ENCODE measurements at regions not wholly inside any gene's neighbourhood (a gene's known extent, or its start where the extent isn't known, plus 50 kb on each side); places are given as distances from the start of the nearest gene placed in this dataset.
A peak's percentile ranks its signal among the peaks of the same experiment; 100 is the strongest.

DNA sequence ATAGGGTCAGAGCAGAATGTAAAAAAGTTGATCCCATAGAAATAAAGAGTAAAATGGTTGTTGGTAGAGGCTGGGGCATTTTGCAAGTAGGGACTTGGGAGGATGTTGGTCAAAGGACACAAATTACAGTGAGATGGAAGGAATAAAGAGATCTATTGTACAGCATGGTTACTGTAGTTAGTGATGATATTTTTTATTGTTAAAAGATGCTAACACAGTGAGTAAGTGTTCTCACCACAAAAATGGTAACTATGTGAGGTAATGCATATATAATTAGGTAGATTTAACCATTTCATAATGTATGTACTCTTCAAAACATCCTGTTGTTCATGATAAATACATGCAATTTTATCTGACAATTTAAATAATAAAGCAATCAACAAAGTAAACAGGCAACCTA, 280.7 kb upstream of the MAGI2 start:
- H3K4me3 ChIP-seq (replicated peaks in 1 of 2; ENCODE audit: low read depth in 2 of 2, low read length in 2 of 2) = no peak overlapping the region
- TF ChIP-seq, protein P1, sequence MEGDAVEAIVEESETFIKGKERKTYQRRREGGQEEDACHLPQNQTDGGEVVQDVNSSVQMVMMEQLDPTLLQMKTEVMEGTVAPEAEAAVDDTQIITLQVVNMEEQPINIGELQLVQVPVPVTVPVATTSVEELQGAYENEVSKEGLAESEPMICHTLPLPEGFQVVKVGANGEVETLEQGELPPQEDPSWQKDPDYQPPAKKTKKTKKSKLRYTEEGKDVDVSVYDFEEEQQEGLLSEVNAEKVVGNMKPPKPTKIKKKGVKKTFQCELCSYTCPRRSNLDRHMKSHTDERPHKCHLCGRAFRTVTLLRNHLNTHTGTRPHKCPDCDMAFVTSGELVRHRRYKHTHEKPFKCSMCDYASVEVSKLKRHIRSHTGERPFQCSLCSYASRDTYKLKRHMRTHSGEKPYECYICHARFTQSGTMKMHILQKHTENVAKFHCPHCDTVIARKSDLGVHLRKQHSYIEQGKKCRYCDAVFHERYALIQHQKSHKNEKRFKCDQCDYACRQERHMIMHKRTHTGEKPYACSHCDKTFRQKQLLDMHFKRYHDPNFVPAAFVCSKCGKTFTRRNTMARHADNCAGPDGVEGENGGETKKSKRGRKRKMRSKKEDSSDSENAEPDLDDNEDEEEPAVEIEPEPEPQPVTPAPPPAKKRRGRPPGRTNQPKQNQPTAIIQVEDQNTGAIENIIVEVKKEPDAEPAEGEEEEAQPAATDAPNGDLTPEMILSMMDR (IDR thresholded peaks at IDR 0.05; ENCODE audit: low read depth, low read length) = no peak
- peak in 1 of 2 donors; percentile 34 for DNase-seq (ENCODE audit: low read depth in 2 of 2)

DNA sequence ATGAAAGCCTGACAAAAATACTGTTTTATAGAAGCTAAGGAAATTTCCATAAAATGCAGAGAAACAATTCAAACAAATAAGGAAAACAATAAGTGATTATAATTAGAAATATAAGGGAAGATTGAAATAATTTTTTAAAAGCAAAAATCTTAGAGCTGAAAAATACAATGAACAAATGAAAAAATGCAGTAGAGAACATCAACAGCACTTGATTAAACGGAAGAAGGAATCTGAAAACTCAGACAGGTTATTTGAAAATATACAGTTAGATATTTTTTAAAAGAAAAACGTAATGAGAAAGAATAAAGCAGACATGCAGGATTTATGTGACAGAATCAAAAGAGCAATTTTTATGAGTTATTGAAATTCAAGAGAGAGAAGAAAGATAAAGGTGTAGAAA, 279.1 kb upstream of the MAGI2 start:
- DNase-seq (ENCODE audit: low read depth in 2 of 2) = no peak
- H3K4me3 ChIP-seq (replicated peaks in 1 of 2; ENCODE audit: low read depth in 2 of 2, low read length in 2 of 2) = no peak overlapping the region
- TF ChIP-seq, protein P1 (IDR thresholded peaks at IDR 0.05; ENCODE audit: low read depth, low read length) = no peak

DNA sequence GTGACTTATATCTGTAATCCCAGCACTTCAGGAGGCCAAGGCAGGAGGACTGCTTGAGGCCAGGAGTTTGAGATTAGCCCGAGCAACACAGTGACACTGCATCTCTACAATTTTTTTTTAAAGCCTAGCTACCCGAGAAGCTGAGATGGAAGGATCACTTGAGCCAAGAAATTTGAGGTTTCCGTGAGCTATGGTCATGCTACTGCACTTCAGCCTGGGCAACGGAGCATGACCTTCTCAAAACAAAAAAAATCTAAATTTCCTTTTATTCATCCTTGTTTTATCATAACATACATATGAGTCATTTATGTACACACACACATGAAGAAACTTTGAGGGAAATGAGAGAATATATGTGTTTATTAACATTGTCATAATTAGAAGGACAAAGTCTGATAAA, 277.5 kb upstream of the MAGI2 start:
- no peak for DNase-seq (ENCODE audit: low read depth in 2 of 2)
- no peak overlapping the region for H3K4me3 ChIP-seq (replicated peaks in 1 of 2; ENCODE audit: low read depth in 2 of 2, low read length in 2 of 2)
- TF ChIP-seq, protein P1 (IDR thresholded peaks at IDR 0.05; ENCODE audit: low read depth, low read length) = no peak

DNA sequence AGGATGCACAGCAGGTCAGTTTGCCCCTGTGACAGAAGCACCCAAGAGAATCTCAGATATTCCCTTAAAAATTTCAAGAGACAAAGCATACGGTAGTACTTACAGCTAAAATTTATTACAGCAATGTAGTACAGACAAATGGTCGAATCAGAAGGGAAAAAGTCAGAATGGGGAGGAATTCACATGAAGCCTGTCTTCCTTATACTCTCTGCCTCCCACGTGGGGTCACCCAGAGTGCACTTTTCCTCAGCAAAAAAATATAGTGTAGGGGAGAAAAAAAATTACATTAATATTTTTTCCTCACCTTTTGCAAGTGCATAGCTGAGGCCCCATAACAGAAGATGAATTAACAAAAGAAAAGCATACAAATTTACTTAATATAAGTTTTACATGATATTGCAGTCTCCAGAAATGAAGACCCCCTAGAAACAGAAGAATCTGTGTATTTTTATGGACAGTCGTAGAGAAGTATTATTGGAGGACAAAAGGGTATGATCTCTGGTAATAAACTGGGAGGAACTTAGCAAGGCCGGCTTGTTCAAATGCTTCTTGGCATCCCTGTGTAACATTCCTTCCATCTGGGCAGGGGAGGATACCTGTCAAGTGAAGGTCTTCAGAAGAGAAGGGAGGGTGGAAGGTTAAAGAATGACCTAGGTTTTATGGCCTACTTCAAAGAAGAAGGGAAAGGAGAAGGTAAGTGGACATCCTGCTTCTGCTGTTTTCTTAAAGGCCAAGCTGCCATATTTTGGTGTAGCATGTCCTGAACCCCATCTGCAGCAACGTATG, 270.6 kb upstream of the MAGI2 start:
- no peak overlapping the region for H3K4me3 ChIP-seq (replicated peaks in 1 of 2; ENCODE audit: low read depth in 2 of 2, low read length in 2 of 2)
- peak in 1 of 2 donors; percentile 7 for DNase-seq (ENCODE audit: low read depth in 2 of 2)
- TF ChIP-seq, protein P1 (IDR thresholded peaks at IDR 0.05; ENCODE audit: low read depth, low read length) = no peak

DNA sequence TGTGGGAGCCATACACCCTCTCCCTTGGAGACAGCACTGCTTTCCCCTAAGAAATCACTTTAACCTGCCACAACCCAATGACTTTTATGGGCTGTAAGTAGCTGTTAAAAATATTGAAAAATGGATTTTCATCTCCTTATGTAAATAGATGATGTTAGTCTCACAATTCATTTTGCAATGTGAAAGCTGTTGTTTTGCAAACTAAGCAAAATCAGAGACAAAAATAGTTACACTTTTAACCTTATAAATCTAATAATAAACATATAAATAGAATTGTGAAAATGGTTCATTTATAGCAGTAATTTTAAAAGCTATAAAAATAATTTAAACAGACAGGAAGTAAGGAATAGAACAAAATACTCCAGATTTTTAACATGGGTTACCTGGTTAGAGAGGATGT, 268.8 kb upstream of the MAGI2 start:
- no peak for DNase-seq (ENCODE audit: low read depth in 2 of 2)
- TF ChIP-seq, protein P1 (IDR thresholded peaks at IDR 0.05; ENCODE audit: low read depth, low read length) = no peak
- no peak overlapping the region for H3K4me3 ChIP-seq (replicated peaks in 1 of 2; ENCODE audit: low read depth in 2 of 2, low read length in 2 of 2)

DNA sequence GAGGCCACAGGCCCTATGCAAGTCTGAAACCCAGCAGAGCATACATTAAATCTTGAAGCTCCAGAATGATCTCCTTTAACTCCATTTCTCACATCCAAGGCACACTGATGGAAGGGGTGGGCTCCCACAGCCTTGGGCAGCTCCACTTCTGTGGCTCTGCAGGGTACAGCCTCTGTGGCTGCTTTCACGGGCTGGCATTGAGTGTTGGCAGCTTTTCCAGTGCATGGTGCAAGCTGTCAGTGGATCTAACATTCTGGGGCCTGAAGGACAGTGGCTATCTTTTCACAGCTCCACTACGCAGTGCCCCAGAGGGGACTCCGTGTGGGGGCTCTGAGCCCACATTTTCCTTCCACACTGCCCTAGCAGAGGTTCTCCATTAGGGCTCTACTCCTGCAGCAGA, 265.7 kb upstream of the MAGI2 start:
- DNase-seq (ENCODE audit: low read depth in 2 of 2) = no peak
- no peak overlapping the region for H3K4me3 ChIP-seq (replicated peaks in 1 of 2; ENCODE audit: low read depth in 2 of 2, low read length in 2 of 2)
- TF ChIP-seq, protein P1 (IDR thresholded peaks at IDR 0.05; ENCODE audit: low read depth, low read length) = no peak

DNA sequence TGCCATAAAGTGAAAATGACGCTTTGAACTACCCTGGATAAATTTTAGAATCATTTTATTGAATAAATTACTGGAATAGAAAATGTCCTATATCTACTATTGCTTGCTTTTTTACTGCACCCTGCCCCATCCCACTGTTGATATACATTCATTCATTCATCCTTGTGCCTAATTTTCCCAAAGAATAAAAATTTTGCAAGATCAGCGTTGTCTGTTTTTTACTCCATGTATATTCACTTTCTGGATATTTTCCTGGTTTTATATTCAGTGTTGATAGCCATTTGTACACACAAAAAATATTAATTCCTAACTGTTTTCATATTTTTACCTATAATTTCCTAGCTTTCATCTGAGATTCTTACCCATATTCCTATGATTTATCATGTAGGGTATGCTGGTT, 262.9 kb upstream of the MAGI2 start:
- no peak for DNase-seq (ENCODE audit: low read depth in 2 of 2)
- H3K4me3 ChIP-seq (replicated peaks in 1 of 2; ENCODE audit: low read depth in 2 of 2, low read length in 2 of 2) = no peak overlapping the region
- TF ChIP-seq, protein P1 (IDR thresholded peaks at IDR 0.05; ENCODE audit: low read depth, low read length) = no peak

Measured in cardiac fibroblast (primary cell).